G401 (cell line): ENCODE measurements at regions not wholly inside any gene's neighbourhood (a gene's known extent, or its start where the extent isn't known, plus 50 kb on each side); places are given as distances from the start of the nearest gene placed in this dataset.

Experiments
- DNase-seq: peaks from one replicate; pipeline ENCODE4 v3.0.0-alpha.2; 2015; ENCODE audit warnings: low spot score
- in situ Hi-C: cut with HindIII; loops from 2 replicates; pipeline ENCODE4 v1.10.0; 2016; ENCODE audit warnings: low sequenced_read_pairs, mixed read lengths

DNA sequence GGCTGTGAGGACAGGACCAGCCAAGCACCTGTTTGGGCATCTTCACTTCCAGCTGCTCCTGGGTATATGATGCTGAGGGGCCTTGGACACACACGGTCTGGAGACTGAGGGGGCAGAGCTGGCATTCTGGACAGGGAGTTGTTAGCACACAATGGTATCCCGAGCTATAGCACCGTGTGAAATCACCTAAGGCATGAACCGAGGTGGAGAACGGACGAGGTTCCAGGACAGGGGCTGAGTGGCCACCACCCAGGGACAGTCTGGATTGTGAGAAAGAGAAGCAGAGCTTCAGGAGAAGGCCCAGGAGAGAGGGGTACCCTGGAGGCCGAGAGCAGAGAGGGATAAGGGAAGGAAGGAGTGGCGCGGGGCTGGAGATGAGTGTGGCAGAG, 571.8 kb downstream of the TCERG1L start:
- in situ Hi-C loops, result no loop called here
- DNase-seq, result no peak

DNA sequence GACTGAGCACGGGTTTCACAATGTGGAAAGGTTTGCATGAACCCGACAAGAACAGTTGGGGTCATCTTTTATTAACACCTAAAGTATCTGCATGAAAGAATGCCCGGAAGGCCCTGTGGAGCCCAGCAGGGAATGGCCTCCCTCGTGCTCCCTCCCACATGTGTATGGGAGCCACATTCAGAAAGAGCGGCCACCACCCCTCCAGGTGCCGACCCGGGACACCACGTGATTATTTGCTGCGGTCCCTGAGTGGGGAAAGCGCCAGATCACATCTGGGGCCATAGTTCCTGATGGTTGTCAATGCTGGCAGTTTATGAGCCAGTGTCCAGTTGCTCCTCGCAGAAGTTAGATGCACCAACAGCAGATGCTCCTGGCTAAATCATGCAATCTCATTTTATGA, 571.4 kb downstream of the TCERG1L start:
- in situ Hi-C loops, result no loop called here
- no peak for DNase-seq

DNA sequence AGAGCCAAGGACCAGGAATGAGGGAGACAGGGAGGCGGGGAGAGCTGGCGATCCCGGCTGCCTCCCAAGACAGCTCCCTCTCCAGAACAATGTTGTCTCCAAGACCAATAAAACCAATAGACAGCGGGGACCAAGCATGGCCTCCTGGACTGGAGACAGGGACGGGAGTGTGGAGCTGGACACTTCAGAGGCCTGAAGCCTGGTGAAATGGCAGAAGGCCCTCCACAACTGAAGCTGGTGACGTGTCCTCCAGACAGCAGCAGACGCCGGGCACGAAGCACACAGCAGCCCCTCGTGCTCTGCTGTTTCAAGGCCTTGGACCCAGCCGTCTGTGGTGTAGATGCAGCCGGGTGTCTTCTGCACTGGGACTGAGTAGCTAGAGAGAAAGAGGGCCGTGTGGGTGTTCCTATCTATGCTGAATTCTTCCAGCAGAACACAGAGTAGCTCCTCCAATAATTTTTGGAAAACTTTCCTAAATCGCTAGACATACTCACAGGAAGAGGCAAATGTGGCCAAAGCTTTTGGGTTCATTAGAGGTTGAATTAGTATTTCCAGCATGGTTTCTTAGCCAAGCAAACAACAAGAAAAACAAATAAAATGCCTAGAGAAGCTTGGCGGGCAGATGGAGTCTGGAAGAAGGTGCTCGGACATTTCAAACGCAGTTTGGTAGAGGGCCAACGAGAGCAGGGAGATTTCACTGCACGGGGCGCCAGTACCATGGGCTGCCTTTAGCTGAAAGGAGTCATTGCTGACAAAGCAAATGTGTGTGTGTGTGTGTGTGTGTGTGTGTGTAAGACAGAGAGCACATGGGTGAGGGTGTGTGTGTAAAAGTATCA, 570.4 kb downstream of the TCERG1L start:
- DNase-seq, result no peak
- in situ Hi-C loops, result no loop called here

DNA sequence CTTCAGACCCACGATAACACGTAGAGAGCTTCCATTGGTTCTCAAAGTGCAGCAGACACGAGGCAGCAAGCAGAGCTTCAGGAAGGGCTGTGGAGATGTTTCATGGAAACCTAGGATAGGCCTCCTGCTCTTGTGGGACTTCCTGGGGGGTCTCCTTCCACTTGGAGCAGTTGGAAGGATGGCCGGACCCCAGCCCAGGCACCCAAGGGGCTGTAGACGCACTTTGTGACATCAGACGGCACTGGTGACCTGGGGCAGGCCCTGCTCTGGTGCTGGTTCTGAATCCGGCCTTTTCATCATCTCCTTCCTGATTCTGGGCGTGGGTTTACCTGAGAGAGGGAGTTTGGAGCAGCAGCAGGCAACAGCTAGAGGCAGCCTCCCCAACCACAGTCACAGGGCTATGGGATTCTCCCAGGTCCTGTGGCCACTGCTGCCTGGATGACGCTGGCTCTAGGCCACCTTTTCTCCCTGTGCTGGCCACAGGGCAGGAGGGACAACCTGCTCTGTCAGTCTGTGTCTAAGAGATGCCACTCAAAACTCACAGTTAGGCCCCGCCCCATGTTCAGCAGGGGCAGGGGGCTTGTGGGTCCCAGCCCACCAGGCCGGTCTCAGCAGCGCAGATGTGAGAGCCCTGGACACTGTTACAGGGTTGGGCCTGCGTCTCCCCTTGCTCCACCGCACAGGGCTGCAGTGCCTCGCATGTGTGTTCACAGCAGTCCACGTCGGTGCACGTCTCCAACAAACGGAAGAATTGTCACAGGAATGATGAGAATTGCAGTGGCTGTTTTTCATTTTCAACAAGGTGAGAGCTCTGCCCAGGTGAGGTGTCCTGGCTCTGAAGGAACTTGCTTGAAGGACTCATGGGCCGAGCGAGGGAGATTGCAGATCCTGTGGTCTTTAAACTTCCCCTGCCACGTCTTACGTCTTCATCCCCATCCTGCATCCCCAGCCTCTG, 569.3 kb downstream of the TCERG1L start:
- in situ Hi-C loops, result no loop called here

DNA sequence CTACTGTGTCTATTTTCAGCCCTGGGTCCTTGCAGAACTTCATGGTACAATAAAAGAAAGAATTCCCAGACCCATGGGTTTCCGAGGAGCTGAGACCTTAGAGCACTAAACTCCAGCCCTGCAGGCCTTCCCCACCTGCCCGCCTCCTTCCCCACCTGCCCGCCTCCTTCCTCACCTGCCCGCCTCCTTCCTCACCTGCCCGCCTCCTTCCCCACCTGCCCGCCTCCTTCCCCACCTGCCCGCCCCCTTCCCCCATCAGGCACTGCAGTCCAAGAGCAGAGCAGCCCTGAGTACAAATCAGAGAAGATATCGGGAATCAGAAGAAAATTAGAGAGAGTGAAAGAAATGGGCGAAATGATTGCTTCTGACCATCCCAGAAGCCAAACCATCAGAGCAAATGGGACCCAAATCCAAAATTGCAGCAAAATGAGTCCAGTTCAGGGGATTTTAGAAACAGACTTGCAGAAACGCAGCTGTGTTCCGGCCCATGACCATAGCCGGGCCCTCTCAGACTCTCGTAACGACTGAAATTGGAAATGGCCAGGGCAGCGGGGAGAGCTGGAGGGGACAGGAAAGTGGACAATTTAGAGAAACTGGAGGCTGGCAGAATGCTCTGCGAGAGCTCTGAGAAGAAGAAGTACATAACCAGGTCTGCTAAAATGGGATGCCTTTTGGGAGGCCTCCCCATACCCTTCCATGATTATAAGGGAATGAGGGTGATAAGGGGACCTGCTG, 568.4 kb downstream of the TCERG1L start:
- in situ Hi-C loops, result no loop called here
- DNase-seq, result no peak

More for the DNA sequence above, 569.3 kb downstream of the TCERG1L start:
- no peak for DNase-seq

DNA sequence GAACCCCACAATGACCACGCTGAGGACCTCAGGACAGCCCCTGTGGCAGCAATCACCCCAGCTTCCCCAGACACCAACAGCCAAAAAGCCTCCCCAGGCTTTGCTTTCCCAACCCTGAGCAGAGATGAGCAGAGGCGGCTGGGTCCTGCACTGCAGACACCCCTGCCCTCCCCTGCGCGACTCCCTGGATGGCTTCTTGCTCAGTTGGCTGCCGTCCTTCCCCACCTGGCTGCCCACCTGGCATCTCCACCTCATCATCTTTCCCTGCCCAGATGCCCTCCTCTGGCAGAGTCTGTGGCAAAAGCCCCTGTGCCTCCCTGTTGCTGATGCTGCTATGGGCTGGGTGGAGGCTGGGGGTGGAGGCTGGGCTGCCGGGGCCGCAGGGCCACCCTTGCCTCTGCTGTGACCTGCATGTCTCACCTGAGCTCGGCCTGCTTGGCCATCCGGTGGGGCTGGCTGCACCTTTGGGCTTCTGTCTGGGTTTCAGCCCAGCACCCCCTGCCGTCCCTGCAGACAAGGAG, 567.7 kb downstream of the TCERG1L start:
- DNase-seq, result no peak
- in situ Hi-C loops, result no loop called here

DNA sequence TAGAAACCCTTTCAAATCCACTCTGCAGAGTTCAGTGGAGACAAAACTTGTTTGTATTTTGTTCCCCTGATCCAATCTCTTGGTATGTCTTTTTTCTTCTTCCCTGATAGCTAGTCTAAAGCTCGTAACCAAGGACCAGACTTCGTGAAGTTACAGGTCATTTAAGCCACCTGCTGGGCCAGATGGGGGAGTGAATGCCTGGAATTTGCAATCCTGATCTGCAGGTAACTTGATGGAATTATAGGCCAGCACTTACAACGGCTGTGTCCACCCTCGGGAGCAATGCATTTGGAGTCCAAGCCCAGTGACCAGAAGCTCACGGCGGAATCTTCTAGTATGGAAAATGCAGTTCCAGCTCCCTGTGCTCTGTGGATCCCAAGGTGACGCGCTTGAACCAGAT, 566.9 kb downstream of the TCERG1L start:
- DNase-seq, result no peak
- in situ Hi-C loops, result no loop called here

DNA sequence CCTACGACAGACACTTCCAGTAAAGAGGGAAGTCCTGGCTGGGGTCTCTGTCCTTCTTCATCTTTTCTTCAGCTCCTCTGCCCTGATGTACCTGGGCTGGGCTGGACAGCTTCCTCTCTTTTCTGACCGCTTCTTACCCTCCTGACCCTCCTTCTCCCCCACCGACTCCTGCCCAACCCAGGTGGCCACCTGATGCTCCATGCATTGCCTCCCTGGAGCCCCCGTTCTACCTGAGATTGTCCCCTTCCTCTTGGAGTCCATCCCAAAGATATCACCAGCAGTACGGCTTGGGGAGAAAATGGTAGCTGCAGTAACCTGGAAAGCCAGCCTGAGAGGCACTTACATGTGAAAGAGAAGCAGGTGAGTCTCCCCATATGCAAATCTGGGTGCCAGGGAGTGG, 566.3 kb downstream of the TCERG1L start:
- DNase-seq, result no peak
- in situ Hi-C loops, result no loop called here

DNA sequence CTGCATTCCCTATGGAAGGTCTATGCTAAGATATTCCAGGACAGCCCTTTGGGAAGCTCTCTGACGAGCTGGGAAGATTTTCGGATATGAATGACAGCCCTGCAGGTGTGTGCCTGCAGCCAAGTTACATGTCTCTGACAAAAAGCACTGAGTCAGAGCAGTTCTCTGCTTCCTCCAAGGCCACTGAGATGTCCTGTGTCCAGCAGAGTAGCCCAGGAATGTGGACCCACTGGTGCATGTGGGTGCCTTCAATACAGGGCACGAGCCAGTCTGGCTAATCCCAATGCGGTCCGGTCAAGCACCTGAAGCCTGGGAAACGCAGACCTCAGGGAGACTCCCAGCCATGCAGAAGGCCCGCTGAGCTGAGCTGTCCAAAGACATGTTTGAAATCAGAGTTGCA, 565.7 kb downstream of the TCERG1L start:
- no peak for DNase-seq
- in situ Hi-C loops, result no loop called here

DNA sequence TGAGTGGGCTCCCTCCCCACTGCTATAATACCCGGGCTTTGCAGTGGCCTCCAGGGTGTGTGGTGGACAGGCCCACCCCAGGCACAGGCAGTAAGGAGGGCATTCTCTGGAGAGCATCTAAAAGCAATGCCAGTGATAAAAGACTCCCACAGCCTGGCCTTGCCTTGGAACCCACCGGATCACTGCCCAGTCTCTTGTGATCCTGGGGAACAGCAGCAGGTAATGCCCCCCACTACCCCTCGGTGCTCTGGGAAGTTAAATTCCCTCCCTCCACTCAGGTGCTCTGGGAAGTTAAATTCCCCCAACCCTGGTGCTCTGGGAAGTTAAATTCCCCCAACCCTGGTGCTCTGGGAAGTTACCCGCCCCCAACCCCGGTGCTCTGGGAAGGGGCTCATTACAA, 565.2 kb downstream of the TCERG1L start:
- in situ Hi-C loops, result no loop called here
- no peak for DNase-seq

DNA sequence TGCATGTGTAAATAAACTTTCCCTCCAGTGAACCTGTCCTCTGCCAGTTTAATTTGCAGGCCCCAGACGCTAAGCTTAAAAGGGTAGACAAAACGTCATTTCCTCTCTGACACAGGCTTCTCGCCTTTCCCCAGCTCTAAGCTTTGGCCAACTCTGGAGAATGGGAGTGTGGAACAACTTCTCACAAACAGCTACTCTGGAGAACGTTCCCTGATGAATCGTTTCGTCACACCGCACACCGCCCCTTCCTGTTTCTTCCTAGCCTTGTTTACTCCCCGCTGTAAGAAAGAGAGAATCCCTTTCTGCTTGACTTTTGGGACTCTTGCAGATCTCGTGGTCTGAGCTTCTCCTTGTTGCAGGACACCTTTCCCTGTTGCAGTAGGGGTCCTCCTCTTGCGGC, 564.2 kb downstream of the TCERG1L start:
- DNase-seq, result no peak
- in situ Hi-C loops, result no loop called here

DNA sequence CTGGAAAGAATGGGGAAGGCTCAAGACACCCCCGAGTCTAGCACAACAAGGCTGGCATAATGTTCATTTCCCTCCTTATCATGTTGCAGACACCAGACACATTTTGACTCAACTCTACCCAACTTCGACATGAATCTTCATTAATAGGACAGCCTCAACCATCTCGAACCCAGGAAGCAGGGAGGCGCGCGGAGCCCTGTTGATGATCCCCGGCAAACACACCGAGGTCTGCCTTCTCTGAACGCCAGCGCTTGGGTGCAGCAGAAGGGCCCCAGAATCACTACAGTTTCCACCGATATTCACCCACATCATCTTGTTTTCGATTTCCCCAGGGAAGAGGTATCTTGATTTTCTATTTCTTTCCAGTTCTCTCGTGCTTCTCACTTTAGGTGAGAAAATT, 563.6 kb downstream of the TCERG1L start:
- no peak for DNase-seq
- in situ Hi-C loops, result no loop called here

DNA sequence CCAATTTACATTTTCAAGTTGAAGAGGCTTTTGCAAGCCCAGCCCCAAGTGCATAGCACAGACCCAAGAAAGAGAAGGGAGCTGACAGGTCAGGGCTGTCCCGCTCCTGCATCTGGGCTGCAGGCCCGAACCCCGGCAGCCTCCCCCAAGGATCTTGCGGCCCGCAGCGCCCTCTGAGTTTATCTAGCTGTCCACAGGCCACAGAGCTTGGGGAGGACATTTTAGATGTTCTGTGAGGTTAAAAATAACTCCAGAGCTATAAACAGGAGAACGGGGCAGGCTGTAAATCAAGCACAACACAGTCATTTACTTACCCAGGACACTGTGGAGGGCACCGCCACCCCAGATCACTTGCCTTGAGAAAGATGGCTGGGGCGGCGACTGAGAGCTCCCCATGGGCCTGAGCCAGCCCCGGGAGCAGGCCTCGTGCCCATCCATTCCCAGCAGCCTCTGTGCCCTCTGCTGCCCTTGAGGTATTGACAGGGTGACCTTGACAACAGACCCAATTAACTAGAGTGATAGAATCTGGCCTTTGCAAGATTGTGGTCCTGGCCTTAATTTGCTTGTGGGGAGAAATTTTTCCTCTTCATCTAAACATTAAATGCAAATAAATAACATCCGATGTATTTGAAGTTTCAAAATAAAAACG, 563.0 kb downstream of the TCERG1L start:
- in situ Hi-C loops, result no loop called here
- no peak for DNase-seq

DNA sequence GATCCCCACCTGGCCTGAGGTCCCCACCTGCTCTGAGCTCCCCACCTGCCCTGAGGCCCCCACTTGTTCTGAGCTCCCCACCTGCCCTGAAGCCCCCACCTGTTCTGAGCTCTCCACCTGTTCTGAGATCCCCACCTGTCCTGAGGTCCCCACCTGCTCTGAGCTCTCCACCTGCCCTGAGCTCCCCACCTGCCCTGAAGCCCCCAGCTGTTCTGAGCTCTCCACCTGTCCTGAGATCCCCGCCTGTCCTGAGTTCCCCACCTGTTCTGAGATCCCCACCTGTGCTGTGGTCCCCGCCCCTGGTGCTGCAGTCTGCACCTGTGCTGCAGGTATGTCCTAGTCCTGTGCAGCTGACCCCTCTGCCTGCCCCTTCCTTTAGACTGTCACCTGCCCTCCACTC, 561.6 kb downstream of the TCERG1L start:
- DNase-seq, result no peak
- in situ Hi-C loops, result no loop called here

DNA sequence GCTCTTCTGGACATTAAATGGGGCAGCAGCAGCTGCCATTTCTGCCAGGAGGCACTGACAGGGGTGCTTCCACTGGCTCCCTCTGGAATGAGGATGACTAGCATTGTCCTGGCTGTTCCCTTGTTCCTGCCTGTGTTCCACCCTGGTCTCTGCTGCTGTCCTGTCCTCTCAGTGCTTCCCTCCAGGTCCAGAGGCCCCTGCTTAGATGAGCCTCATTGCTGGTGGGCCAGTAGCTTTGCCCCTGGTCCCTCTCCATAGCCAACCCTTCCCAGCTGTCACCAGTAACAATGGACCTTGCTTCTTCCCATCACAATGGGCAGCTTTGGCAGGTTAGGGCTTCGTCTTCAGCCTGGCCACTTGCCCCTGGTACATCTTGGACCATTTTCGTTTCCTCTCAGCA, 561.1 kb downstream of the TCERG1L start:
- in situ Hi-C loops, result no loop called here
- no peak for DNase-seq

DNA sequence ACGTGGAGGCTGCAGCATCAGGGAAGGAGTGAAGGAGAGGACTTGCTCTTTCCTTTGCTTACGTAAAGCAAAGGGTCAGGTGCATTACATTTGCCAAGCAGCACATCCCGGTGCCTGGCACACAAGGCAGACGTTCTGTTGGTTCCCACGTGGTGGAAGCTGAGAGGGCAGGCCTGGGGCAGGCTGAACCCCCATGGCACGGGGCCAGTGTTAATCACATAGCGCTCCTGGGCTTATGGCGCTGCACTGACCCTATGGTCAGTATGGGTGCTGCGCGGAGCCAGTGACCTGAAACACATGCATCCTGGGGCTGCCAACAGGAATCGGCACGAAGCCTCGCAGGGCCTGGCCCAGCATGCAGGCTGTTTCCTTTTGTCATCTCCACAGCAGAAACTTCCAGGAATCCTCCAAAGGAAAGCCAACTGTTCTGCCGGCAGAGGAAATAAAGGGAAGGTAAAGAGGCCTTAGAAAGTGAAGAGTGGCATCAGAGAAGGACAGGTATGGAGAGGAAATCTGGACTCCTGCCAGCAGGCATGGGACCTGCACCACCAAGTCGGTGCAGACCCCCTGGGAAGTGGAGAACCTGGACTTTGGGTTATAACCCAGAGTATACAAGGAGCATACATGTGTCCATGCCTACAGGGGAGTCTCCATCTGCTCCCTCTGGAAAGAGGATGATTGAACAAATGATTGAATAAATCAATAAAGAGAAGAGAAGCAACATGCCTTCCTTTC, 560.2 kb downstream of the TCERG1L start:
- in situ Hi-C loops, result no loop called here
- DNase-seq, result no peak

DNA sequence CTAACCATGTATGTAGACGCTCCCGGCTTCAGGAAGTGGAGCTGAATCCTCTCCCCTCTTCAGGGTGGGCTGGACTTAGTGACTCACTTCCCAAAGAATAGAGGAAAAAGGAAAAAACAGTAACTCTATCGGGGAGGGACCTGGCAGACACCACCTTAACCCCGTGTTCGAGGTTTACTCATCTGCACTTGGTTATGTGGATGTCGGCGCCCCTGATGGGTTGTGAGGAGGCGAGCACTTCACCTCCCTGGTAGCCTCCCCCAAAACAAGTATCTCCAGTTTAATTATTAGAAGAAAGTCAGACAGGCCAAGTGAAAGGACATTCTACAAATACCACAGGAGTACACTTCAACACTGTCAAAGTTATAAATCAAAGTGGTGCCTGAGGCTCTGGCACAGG, 559.7 kb downstream of the TCERG1L start:
- in situ Hi-C loops, result no loop called here
- DNase-seq, result no peak

DNA sequence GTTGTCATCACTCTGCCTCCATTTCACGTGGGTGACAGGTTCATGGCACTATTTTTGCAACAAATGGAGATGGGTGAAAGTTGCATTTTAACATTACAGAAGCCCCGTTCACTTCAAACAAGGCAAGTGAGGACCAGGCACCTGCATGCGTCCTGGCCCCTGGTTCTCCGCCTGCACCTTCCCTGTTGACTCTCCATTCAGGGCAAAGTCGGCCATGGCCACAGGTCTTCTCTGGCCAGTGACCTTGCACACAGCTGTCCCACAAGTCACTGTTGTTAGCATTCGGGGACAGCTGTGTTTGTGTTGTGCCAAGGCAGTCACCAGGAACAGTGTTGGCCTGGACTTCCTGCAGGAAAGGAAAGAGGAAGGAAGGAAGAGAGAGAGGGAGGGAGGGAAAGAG, 554.9 kb downstream of the TCERG1L start:
- no peak for DNase-seq
- in situ Hi-C loops, result no loop called here
